Fibroblast of the aortic adventitia (primary cell): ENCODE measurements at regions not wholly inside any gene's neighbourhood (a gene's known extent, or its start where the extent isn't known, plus 50 kb on each side); places are given as distances from the start of the nearest gene placed in this dataset.

Experiments used
- DNase-seq: peaks from one replicate; pipeline ENCODE4 v3.0.0-alpha.2; 2010; ENCODE audit warnings: low read depth
- H3K4me3 ChIP-seq: 2 replicates; pipeline ENCODE4 v1.5.1; 2011; ENCODE audit warnings: low read depth, mild to moderate bottlenecking, control low read depth, low read length, moderate library complexity
- TF ChIP-seq, protein P1 (sequence below): IDR thresholded peaks from 2 replicates; pipeline ENCODE4 v1.5.1; 2011; ENCODE audit warnings: mild to moderate bottlenecking, low read length, control low read depth, inconsistent platforms; ENCODE audit not compliant: insufficient read depth

DNA sequence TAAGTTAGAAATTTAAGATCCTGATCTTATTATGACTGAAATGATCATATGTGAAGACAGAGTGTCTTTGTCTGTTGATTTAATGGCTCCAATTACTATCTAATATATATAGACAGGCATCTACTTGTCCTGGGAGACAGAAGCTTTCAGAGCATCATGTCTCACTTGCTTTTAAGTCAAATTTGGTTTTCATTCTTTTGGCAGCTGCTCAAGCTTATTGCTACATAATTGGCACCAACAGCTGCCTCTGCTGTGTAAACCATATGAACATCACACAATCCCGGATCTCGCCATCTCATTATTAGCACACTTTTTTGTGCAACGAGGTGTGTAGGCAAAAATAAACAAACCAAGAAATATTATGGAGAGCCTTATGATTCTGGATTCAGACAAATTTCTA is 1717.9 kb downstream of the EFNA5 start:
- no peak overlapping the region for H3K4me3 ChIP-seq
- TF ChIP-seq, protein P1, sequence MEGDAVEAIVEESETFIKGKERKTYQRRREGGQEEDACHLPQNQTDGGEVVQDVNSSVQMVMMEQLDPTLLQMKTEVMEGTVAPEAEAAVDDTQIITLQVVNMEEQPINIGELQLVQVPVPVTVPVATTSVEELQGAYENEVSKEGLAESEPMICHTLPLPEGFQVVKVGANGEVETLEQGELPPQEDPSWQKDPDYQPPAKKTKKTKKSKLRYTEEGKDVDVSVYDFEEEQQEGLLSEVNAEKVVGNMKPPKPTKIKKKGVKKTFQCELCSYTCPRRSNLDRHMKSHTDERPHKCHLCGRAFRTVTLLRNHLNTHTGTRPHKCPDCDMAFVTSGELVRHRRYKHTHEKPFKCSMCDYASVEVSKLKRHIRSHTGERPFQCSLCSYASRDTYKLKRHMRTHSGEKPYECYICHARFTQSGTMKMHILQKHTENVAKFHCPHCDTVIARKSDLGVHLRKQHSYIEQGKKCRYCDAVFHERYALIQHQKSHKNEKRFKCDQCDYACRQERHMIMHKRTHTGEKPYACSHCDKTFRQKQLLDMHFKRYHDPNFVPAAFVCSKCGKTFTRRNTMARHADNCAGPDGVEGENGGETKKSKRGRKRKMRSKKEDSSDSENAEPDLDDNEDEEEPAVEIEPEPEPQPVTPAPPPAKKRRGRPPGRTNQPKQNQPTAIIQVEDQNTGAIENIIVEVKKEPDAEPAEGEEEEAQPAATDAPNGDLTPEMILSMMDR, result no peak
- DNase-seq, result peak; percentile 20

DNA sequence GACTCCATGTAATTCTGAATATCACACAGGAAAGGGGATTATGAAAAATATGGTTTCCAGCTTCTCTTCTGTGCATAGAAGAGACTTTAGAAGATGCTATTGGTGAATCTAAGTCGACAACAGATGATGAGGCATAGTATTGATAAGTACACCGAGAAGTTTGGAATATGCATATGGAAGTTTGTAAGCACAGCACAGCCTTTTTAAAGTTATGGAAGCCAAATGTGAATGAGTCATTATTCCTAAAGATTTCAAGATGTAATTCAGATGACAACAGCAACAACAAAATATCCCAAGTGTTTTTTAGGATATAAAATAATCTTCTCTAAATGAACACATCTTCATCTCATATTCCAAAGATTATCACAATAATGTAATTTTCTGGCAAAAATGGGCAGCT is 1723.3 kb downstream of the EFNA5 start:
- H3K4me3 ChIP-seq, result no peak overlapping the region
- TF ChIP-seq, protein P1, result no peak
- no peak for DNase-seq

DNA sequence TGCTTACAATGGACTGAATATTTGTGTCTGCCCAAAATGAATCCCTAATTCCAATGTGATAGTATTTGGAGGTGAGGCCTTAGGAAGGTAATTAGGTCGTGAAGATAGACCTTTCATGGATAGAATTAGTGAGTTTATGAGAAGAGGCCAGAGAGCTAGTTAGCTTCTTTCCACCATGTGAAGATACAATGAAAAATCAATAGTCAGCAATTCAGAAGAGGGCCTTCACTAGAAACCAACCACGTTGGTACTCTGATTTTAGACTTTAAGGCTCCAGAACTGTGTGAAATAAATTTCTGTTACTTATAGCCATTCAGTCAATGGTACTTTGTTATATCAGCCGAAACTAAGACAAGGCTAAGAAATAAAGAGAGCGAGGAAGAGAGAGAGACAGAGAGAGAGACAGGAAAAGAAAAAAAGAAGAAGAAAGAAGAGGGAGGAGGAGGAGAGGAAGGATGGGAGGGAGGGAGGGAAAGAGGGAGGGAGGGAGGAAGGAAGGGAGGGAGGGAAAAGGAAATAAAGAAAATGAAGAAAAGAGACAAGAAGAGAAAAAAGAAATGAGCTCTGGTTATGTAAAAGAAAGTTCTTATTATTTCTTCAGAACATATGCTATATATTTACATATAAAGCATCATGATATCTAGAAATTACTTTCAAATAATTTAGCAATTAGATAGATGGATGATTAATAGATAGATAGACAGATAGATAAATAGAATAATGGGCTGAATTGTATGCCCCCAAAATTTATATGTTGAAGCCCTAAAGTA is 1725.3 kb downstream of the EFNA5 start:
- TF ChIP-seq, protein P1, result no peak
- DNase-seq, result no peak

DNA sequence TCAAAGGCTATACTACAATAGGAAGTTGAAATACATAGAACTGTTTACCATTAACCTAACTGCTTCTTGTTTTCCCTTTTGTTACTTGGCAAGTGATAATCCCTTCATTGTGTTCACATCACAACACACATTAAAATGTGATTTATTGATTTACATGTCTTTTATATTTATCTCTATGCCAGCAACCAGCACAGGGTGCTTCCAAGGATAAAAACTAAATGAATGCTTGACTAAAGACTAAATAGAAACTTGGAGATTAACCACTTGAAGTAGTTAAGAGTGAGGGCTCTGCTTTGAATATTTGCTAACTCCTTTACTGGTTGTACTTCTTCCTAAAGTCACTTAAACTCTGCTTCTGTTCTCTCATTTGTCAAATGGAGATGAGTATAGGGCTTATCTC is 1730.6 kb downstream of the EFNA5 start:
- DNase-seq, result no peak
- no peak overlapping the region for H3K4me3 ChIP-seq
- TF ChIP-seq, protein P1, result no peak

More for the DNA sequence above, 1725.3 kb downstream of the EFNA5 start:
- no peak overlapping the region for H3K4me3 ChIP-seq

DNA sequence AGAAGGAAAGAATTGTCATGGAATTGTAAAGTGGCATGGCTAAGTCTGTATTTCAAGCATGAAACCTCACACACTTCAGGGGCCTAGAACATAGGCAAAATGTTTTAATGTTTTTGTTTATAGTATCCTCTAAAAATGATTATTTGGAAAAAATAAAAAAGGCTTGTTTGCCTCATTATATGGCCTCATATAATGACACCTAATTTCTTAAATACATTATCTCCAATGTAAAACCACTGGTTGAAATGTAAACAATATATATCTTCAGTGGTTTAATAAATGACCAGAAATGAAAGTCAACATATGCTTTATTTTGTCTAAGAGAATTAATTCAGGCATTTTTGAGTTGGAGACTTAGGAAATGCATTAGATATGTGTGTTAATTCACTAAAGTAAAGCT is 1736.6 kb downstream of the EFNA5 start:
- no peak overlapping the region for H3K4me3 ChIP-seq
- DNase-seq, result no peak
- TF ChIP-seq, protein P1, result no peak

DNA sequence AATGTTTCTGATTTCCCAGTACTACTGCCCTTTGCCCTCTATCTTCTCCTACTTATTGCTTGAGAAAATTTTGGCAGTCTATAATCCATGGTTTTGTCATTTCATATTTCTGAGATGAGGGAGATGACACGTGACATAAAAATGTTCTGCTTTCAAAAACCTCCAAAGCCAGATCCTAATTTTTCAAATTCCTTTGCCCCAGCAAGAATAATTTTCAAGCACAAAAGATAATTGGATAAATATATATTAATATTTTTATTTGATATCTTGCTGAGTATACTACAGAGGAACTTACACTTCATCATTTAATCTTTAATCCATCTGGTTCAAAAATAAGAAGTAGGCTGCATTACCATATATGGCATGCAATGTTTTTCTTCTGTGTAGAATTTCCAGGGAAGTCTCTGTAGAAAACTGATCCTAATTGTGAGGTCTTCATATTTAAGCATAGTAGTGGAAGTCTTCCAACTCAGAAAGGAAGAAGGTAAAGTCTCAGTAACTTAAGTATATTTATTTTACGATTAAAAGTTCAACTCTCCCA is 1738.8 kb downstream of the EFNA5 start:
- TF ChIP-seq, protein P1, result no peak
- peak; percentile 57 for DNase-seq

More for the DNA sequence above, 1738.8 kb downstream of the EFNA5 start:
- no peak overlapping the region for H3K4me3 ChIP-seq
